NB4 (cell line): ENCODE measurements at regions not wholly inside any gene's neighbourhood (a gene's known extent, or its start where the extent isn't known, plus 50 kb on each side); places are given as distances from the start of the nearest gene placed in this dataset.

Source experiments
- CTCF ChIP-seq: IDR thresholded peaks from one replicate; pipeline ENCODE4 v1.5.1; 2012; ENCODE audit warnings: low read depth, low read length
- MAX ChIP-seq: IDR thresholded peaks from 2 replicates; pipeline ENCODE4 v1.6.1; 2011; ENCODE audit warnings: low read depth, low read length
- MYC ChIP-seq: IDR thresholded peaks from 2 replicates; pipeline ENCODE4 v1.6.1; 2011; ENCODE audit warnings: low read depth, low read length
- POLR2A ChIP-seq: IDR thresholded peaks from 2 replicates; pipeline ENCODE4 v1.6.1; 2011; ENCODE audit warnings: mild to moderate bottlenecking; ENCODE audit not compliant: insufficient read length; ENCODE audit errors: extremely low read depth

GRCh38 chr2:53188851-53189510 lies 578.6 kb upstream of the CHAC2 start:
- TF ChIP-seq MYC (no peak), CTCF (no peak), MAX (no peak), POLR2A (no peak)
